GM19395 (cell line): ENCODE measurements at regions not wholly inside any gene's neighbourhood (a gene's known extent, or its start where the extent isn't known, plus 50 kb on each side); places are given as distances from the start of the nearest gene placed in this dataset.

Experiments used
- ATAC-seq: cut with Tn5 transposase; IDR thresholded peaks from one replicate; pipeline ENCODE4 v1.9.1; 2021; ENCODE audit warnings: mild to moderate bottlenecking, moderate library complexity; ENCODE audit not compliant: unreplicated experiment

GRCh38 chr6:166733900-166734299 lies 106.8 kb upstream of the RPS6KA2 start:
- ATAC-seq, result no peak

DNA sequence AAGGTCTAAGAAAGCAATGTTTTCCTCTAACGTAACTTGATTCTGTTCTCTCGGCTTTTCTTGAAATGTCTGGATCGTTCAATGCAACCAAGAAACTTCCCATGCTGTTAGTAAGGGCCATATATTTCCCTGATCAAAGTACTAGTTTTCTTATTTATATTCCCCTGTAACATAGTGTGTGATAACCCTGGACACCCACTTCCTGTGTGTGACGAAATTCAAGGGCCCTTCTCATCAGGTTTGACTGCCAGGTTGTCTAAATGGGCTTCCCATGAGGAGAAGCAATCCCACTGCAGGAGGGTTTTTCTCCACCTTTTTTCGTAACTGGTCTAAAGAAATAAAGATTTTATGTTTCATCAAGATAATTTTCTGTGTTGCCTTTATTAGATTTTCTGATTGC lies 102.6 kb upstream of the RPS6KA2 start:
- ATAC-seq, result no peak

DNA sequence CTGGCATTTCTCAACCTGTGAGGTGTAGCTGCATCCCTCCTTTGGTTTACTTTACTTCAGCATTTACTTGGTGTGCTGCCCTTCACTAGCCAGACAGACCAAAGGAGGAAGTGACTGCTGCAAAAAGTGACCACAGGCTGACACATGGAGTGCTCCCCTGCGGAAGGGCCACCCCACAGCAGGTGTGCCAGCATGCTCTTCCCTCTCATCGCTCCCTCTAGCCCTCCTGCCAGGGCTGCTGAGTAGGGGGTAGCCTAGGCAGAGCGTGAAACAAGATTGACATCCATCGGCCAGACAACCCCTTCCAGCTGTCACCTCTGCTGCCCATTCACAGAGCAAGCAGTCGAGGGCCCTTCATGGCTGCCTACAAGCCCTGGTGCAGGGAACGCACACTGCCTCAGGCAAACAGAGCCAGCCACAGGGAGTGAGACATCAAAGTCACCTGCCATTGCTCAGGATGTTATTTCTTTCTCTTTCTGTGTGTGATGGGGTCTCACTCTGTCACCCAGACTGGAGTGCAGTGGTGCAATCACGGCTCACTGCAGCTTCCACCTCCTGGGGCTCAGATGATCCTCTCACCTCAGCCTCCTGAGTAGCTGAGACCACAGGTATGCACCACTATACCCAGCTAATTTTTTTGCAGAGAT lies 102.0 kb upstream of the RPS6KA2 start:
- ATAC-seq, result no peak

DNA sequence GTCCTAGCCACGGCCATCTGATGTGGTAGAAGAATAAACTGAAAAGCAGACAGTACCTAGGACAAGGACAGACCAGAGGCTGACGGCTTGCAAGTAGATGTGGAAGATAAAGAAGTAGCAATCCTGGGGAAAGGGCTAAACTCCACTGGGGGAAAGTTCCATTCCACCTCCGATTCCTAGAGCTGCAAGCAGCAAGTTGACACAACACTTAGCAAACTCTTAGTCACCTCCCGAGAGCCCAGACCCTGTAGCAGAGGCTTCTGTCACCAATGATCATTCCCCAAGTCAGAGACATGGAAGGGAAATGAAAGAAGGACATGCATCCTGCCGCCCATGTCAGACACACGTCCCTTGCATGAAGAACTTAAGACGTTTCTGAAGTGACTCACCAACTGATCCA lies 99.2 kb upstream of the RPS6KA2 start:
- ATAC-seq, result no peak

GRCh38 chr6:166725571-166725970 lies 98.5 kb upstream of the RPS6KA2 start:
- no peak for ATAC-seq

- no peak for ATAC-seq
These were observed 97.5 kb upstream of the RPS6KA2 start for GRCh38 chr6:166724576-166724975.

- ATAC-seq, result no peak
These were observed 95.7 kb upstream of the RPS6KA2 start for GRCh38 chr6:166722785-166723184.

DNA sequence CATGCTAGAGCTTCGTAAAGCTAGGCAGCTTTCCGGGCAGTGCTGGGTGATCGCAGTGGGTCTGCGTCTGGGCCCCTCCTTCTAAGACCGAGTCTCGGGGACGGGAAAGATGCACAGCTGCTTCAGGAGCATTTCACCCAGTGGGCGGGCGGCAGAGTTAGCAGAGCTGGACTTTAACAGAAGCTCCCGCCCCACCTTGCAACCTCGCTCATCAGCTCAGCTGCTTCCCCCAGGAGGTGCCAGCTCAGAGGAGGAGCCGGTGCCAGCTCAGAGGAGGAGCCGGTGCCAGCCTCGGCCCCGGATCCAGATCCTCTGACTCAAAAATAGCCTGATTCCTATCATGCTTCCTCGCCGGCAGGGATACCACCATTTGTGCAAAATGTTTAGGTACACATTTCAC lies 94.5 kb upstream of the RPS6KA2 start:
- no peak for ATAC-seq

DNA sequence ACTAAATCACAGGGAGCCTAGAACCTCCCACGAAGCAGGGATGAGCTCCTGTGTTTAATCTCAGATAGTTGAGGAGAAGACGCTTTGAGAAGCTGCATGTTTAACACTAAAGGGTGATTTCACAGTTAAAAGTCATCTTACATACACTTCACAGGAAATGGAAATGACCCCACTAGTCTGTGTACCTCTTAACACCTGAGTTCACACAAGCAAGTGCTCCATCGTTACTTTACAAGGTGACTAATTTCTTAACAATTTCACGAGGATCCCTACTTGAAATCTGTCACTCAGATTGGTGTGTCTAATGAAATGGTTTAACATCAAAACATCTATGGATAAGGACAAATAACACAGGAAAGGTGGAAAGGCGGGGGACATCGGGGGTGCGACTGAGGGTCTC lies 93.8 kb upstream of the RPS6KA2 start:
- no peak for ATAC-seq

- ATAC-seq, result no peak
These were observed 92.0 kb upstream of the RPS6KA2 start for GRCh38 chr6:166719019-166719418.

DNA sequence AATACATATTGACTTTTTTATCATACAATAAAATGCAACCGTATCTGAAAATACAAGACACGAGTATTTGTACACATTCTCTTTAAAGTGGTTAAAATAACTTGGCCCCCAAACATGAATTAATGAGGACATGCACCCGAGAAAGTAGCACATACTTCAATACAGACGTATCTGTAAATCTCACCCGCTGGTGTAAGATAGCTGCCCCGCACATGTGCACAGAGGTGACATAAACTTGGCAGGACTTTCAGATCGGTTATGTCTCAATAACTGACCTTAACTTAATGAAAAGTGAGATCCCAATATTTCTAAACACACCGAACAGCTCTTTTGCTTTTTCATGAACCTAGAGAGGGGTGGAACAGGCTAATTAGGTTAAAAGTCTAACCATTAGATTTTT lies 91.5 kb upstream of the RPS6KA2 start:
- ATAC-seq, result no peak

DNA sequence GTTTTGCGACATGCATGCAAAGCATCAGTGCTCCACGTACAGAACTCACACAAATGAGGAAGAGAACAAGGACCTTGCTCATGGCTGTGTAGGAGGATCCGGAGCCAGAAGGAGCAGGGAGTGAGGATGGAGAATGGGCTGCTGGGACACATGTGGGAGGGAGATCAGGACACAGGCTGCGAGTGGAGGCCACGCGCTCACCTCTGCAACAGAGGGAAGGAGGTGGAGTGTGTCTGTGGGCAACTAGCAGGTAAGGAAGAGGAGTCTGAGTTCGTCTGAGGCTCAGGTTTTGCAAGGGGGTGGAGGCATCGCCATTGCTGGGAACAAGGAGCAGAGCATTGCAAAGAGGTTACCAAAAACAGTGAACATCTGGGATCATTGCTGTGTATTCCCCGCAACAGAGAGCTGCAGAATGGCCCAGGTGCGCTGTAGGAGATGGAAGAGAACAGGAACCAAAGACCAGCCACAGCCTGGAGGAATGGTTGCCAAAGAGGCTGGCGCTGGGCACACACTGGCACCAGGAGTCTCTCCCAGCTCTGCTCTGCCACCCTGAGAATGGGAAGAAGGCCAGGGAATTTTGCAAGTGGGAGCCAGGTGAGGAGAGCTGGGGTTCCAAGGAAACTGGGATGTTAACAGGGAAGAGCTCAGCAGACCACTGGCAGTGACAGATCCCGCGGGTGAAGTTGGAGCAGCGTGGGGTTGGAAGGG lies 90.0 kb upstream of the RPS6KA2 start:
- no peak for ATAC-seq

DNA sequence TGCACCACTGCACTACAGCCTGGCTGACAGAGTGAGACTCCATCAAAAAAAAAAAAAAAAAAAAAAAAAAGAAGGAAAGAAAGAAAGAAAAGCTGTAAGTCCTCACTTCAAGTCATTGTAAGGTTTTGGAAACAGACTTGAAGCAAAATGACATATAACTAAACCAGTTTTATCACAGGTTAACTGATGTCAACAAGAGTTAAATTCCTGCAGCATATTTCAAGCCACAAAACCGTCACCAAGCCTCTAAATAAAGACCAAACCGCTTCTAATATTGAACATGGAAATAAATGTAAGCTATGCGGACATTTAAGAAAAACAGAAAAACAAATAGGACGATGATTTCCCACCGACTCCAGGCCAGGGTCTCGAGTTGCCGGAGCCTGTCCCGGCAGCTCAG lies 88.9 kb upstream of the RPS6KA2 start:
- no peak for ATAC-seq

- no peak for ATAC-seq
These were observed 88.0 kb upstream of the RPS6KA2 start for GRCh38 chr6:166715065-166715464.

- no peak for ATAC-seq
These were observed 87.5 kb upstream of the RPS6KA2 start for GRCh38 chr6:166714581-166714980.

DNA sequence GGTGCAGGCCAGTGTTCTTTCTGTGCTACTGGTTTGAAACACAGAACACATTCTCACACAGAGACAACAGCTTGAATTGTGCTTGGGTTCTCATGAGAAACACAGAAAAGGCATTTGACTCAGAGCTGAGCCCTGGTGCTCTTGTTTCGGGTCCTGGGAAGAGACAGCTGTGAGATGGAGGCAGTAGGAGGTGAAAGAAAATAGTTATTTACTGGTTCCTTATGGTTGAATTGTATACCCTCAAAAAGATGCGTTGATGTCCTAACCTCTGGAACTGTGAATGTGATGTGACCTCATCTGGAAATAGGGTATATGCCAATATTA lies 87.1 kb upstream of the RPS6KA2 start:
- no peak for ATAC-seq

- ATAC-seq, result no peak
These were observed 86.6 kb upstream of the RPS6KA2 start for GRCh38 chr6:166713434-166714186.

GRCh38 chr6:166712286-166713228 lies 85.5 kb upstream of the RPS6KA2 start:
- ATAC-seq, result no peak

GRCh38 chr6:166710084-166710483 lies 83.0 kb upstream of the RPS6KA2 start:
- ATAC-seq, result no peak

- ATAC-seq, result no peak
These were observed 81.4 kb upstream of the RPS6KA2 start for GRCh38 chr6:166708460-166708859.

DNA sequence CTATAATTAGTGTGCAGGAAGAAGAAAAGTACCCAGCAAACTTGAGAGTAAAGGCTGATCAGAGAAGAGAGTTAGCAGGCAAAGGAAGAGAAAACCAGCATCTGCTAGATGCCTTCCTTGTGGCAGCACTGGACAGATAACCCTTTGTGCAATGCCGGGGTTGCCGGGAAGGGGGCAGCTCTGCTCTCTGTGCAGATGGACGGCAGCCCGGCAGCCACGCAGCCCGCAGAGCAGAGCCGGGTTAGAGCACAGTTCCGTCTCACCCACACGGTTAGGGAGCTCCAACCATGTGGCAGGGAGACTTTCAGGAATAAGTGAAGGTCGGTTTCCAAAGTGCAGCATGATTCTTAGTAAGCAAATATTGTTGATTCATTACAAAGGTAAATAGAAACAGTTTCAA lies 80.0 kb upstream of the RPS6KA2 start:
- ATAC-seq, result peak; percentile 81
